ENCODE measurements at regions not wholly inside any gene's neighbourhood (a gene's known extent, or its start where the extent isn't known, plus 50 kb on each side); places are given as distances from the start of the nearest gene placed in this dataset.

DNA sequence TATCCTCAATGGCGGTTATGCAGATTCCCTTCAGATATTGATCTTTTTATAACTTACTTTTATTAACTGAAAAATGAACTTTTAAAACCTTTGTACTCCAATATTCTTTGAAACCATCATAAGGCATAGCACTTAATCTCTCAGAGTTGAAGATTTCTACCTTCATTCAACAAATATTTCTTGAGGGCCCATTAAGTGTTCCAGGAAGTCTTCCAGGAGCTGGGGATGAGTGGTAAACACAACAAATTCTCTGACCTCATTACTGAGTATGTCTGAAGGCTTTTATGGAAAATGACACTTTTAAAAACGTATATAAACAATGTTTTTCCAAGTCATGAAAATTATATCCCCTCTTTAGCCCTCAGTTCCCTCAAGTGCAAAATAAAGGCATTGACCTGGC lies 575.3 kb upstream of the IL12A start:
- Mint-ChIP-seq H3K4me3 (no peak overlapping the region), H3K27me3 (ENCODE audit: low read depth) (no peaks in the 10 kb centered on the region), H3K27ac (no peak overlapping the region)

DNA sequence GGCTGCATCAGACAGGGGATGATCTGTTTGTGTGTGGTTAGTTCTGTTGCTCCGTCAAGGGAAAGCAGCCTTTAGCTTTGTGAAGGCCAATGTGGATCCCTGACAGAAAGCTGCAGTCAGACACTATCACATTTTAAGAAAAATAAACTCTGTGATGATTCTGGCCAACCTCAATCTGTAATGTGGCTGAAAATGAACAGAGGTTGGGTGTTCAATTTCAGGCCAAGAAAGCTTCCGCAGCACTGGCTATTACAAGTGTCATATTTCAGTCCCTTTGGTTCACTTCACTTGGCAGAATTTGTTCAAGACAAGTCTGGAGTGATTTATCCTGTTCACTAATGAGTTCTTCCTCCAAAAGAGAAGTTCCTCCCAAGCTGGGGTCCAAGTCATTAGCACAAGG lies 571.8 kb upstream of the IL12A start:
- Mint-ChIP-seq H3K27me3 (ENCODE audit: low read depth) (no peaks in the 10 kb centered on the region), H3K27ac (no peak overlapping the region), H3K9me3 (no peaks in the 10 kb centered on the region), H3K4me3 (no peak overlapping the region), H3K36me3 (ENCODE audit: low read depth) (no peaks in the 10 kb centered on the region), H3K4me1 (ENCODE audit: low read depth) (no peaks in the 10 kb centered on the region)

More for the DNA sequence above, 575.3 kb upstream of the IL12A start:
- no peaks in the 10 kb centered on the region for H3K4me1 Mint-ChIP-seq (ENCODE audit: low read depth)
- no peaks in the 10 kb centered on the region for H3K36me3 Mint-ChIP-seq (ENCODE audit: low read depth)
- peaks cover 24% of the 10 kb centered on the region for H3K9me3 Mint-ChIP-seq

DNA sequence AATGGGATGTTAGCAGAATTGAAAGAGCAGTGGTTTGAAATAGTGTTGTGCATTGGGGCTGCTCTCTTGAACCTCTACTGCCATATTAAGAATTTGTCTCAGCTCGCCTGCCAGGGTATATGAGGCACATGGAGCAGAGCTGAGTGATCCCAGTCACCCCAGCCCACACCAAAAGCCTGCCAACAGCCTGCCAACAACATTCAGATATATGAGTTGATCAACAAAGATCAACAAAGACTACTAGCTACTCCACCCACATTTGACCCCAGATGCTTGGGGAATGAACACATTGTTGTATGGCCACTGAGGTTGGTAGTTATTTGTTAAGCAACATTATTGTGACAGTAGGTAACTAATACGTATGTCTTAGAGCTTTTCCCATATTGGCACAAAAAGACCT lies 570.9 kb upstream of the IL12A start:
- no peaks in the 10 kb centered on the region for H3K4me1 Mint-ChIP-seq (ENCODE audit: low read depth)
- H3K36me3 Mint-ChIP-seq (ENCODE audit: low read depth), result no peaks in the 10 kb centered on the region
- no peak overlapping the region for H3K27ac Mint-ChIP-seq
- H3K27me3 Mint-ChIP-seq (ENCODE audit: low read depth), result no peaks in the 10 kb centered on the region
- H3K9me3 Mint-ChIP-seq, result peaks cover 4% of the 10 kb centered on the region
- no peak overlapping the region for H3K4me3 Mint-ChIP-seq

DNA sequence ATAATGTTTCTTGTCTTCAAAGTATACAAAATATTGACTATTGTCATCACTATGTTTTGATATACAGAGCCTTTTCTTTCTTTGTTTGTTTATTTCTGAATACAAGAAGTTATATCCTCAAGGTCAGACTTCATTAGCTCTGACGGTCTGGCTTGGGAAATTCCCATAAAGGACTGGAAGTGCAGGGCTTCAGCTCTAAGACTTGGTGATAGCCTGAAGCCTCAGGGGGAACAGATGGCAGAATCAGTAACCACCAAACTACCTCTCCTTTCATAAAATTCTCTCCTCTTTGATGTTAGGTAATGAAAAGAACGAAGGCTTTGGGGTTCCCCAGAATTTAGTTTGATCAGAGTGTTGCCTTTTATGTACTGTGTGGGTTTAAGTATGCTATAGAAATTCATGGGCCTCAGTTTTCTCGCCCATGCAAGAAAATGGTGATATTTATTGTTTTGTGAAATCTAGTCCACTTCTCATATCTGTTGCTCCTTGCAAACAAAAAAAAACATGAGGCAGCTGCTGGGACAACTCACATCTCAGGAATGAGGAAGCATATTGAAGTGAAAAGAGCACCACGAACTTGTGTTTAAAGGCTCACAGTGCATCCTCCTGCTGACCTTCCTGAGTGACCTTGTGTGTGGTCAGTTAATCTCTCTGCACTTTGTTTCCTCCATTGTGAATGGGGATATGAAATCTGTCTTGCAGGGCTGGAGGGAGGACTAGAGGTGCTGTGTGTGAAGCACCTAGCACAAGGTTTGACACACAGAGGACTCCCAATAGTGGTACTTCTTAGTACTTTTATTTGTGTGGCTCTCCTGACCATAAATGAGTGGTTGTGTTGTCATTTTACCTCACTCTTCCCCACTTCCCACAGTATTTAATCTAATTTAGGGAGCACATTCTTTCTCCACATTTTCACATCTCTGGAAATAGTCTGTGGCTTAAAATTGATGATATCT lies 569.8 kb upstream of the IL12A start:
- H3K27ac Mint-ChIP-seq, result no peak overlapping the region
- H3K4me3 Mint-ChIP-seq, result no peak overlapping the region
- H3K9me3 Mint-ChIP-seq, result peaks cover 5% of the 10 kb centered on the region
- no peaks in the 10 kb centered on the region for H3K4me1 Mint-ChIP-seq (ENCODE audit: low read depth)
- H3K36me3 Mint-ChIP-seq (ENCODE audit: low read depth), result no peaks in the 10 kb centered on the region
- H3K27me3 Mint-ChIP-seq (ENCODE audit: low read depth), result no peaks in the 10 kb centered on the region

DNA sequence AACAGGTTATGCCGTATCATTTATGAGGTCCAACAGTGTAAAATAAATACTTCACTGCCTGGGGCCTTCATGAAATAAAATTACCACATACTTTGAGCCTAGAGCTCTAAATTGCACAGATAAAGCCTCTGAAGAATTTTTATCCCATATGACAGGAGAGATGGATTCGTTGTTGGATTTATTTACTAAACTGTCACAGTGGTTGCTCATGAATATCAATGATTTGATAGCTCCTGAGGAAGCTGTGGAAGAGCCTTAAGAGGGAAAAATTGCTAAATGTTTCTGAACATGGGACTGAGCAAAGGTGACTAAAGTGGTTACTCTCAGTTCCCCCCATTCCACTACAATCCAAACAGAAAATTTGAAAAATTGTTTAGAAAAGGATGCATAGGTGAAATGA lies 558.9 kb upstream of the IL12A start:
- no peak overlapping the region for H3K27ac Mint-ChIP-seq

DNA sequence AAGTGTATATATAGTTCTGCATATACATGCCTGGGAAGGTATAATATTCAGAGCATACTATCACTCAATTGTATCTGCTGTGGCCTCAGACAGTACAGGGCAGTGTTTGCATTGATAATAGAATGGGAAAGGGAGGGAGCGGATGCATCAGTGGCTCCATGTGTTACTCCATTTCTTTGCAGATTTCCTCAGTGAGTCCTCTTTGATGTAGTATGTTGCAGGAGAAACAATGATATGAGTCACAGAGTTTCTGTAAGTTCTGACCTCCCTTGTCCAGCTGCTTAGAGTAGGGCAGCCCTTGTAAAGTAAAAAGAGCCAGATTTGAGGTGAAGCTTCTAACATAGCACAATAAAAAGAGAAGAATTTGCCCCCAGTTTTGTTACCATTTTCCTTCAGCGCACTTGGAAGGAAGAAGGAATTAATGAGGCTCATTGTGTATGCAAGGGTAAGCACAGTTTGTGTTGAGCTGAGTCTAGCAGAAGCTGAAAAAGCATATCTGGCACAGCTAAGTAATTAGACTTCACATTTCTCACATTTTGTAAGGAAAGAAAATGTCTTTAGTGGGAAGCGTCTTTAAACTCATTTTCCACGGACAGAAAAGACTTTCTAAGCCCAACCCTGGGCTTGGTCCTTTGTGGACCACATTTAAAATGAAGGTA lies 555.8 kb upstream of the IL12A start:
- no peak overlapping the region for H3K27ac Mint-ChIP-seq

More for the DNA sequence above, 558.9 kb upstream of the IL12A start:
- Mint-ChIP-seq H3K4me1 (ENCODE audit: low read depth) (no peaks in the 10 kb centered on the region), H3K36me3 (ENCODE audit: low read depth) (no peaks in the 10 kb centered on the region), H3K4me3 (no peak overlapping the region), H3K27me3 (ENCODE audit: low read depth) (no peaks in the 10 kb centered on the region), H3K9me3 (no peaks in the 10 kb centered on the region)

DNA sequence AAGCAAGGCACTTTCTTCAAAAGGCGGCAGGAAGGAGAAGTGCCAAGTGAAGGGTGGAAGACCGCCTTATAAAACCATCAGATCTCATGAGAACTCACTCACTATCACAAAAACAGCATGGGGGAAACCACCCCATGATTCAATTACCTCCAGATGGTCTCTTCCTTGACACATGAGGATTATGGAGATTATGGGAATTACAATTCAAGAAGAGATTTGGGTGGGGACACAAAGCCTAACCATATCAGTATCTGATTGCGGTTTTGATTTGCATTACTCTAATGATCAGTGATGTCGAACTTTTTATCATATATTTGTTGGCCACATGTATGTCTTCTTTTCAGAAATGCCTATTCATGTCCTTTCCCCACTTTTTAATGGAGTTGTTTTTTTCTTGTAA lies 549.3 kb upstream of the IL12A start:
- H3K27ac Mint-ChIP-seq, result no peak overlapping the region
- H3K4me1 Mint-ChIP-seq (ENCODE audit: low read depth), result no peaks in the 10 kb centered on the region
- H3K9me3 Mint-ChIP-seq, result peaks cover 8% of the 10 kb centered on the region
- H3K4me3 Mint-ChIP-seq, result no peak overlapping the region
- H3K27me3 Mint-ChIP-seq (ENCODE audit: low read depth), result no peaks in the 10 kb centered on the region
- no peaks in the 10 kb centered on the region for H3K36me3 Mint-ChIP-seq (ENCODE audit: low read depth)

More for the DNA sequence above, 555.8 kb upstream of the IL12A start:
- Mint-ChIP-seq H3K4me3 (no peak overlapping the region), H3K36me3 (ENCODE audit: low read depth) (no peaks in the 10 kb centered on the region), H3K9me3 (no peaks in the 10 kb centered on the region), H3K27me3 (ENCODE audit: low read depth) (no peaks in the 10 kb centered on the region), H3K4me1 (ENCODE audit: low read depth) (no peaks in the 10 kb centered on the region)

DNA sequence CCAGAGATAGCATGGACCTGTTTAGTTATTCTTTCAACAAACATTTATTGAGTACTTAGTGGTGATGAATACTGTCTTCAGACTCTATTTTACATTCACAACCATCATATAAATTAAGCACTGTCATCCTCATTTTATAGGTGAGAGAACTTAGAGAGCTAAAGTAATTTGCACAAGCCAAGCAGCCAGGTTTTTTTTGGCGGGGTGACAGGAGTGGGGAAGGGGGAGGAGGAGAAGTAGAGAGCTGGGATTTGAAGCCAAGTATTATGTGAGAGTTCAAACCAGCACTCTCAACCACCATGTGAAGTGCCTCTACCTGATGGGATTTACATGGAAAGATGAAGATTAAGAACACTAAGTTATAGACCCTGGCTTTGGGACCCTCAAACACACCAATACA lies 547.4 kb upstream of the IL12A start:
- no peak overlapping the region for H3K4me3 Mint-ChIP-seq
- no peaks in the 10 kb centered on the region for H3K27me3 Mint-ChIP-seq (ENCODE audit: low read depth)
- no peak overlapping the region for H3K27ac Mint-ChIP-seq
- no peaks in the 10 kb centered on the region for H3K36me3 Mint-ChIP-seq (ENCODE audit: low read depth)
- peaks cover 10% of the 10 kb centered on the region for H3K9me3 Mint-ChIP-seq
- H3K4me1 Mint-ChIP-seq (ENCODE audit: low read depth), result no peaks in the 10 kb centered on the region

DNA sequence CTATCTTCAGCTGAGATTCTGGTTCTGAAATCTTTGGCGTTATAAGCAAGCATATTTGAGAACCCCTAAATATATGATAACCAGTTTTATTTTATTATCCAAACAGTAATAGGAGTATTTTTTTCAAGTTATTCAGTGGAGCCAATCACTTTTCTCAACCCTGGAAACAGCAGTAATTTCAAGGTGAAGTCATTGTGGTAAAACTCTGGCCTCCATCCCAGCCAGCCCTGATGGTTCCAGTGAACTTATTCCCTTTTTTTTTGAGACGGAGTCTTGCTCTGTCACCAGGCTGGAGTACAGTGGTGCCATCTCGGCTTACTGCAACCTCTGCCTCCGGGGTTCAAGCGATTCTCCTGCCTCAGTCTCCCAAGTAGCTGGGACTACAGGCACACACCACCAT lies 545.4 kb upstream of the IL12A start:
- peaks cover 10% of the 10 kb centered on the region for H3K9me3 Mint-ChIP-seq
- no peak overlapping the region for H3K27ac Mint-ChIP-seq
- H3K36me3 Mint-ChIP-seq (ENCODE audit: low read depth), result no peaks in the 10 kb centered on the region
- no peaks in the 10 kb centered on the region for H3K27me3 Mint-ChIP-seq (ENCODE audit: low read depth)
- no peaks in the 10 kb centered on the region for H3K4me1 Mint-ChIP-seq (ENCODE audit: low read depth)
- H3K4me3 Mint-ChIP-seq, result no peak overlapping the region

DNA sequence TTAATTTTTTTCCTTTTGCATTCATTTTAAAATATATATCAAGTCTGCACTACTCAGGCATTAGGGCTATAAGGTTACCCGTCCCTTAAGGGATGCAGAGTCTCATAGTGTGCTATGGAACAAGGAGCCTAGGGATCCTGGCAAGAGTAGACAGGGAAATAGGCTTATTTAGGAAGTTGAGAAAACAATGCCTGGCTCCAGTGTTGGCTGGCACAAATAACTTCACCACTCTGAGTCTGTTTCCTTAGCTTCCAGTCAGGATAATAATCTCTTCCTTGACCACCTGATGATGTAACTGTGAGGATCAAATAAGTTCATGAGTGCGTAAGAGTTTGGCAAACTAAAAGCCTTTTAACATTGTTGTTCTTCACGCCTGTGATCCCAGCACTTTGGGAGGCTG lies 540.8 kb upstream of the IL12A start:
- H3K4me3 Mint-ChIP-seq, result no peak overlapping the region
- no peaks in the 10 kb centered on the region for H3K4me1 Mint-ChIP-seq (ENCODE audit: low read depth)
- no peak overlapping the region for H3K27ac Mint-ChIP-seq
- no peaks in the 10 kb centered on the region for H3K27me3 Mint-ChIP-seq (ENCODE audit: low read depth)
- peaks cover 6% of the 10 kb centered on the region for H3K9me3 Mint-ChIP-seq
- no peaks in the 10 kb centered on the region for H3K36me3 Mint-ChIP-seq (ENCODE audit: low read depth)

DNA sequence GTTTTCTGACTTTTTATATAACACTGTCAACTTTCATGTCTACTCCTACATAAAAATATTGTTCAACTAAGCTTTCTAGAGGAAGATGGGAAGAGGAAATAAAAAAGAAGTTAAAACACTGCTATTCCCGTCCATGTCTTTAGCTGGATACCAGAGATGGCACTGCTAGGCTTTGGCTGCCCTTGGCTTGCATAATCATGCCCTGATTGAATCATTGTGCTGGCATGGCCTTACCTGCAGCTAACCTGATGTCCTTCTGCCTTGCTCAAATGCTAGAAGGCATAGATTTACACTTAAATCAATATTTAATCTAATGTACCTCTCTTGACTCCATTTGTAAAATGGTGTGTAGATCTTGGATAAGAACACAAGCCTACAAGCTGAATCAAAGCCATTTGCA lies 539.7 kb upstream of the IL12A start:
- Mint-ChIP-seq H3K9me3 (peaks cover 6% of the 10 kb centered on the region), H3K36me3 (ENCODE audit: low read depth) (no peaks in the 10 kb centered on the region), H3K4me3 (no peak overlapping the region)

DNA sequence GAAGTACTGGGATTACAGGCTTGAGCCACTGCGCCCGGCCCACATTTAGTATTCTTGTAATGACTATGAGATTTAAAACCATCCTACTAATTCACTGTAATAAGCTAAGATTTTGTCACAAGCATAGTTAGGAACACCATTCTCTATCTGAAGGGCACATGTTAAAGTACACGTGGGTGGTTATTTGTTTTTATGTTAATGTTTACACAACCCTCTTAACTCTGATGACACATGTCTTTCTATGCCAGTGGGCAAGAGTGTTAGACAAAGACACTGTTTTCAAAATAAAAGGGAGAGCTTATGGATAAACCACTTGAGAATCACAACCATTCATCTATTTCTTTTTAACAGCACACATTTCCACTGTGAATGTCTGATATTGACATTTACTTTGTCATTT lies 537.6 kb upstream of the IL12A start:
- Mint-ChIP-seq H3K4me1 (ENCODE audit: low read depth) (no peaks in the 10 kb centered on the region), H3K27me3 (ENCODE audit: low read depth) (no peaks in the 10 kb centered on the region), H3K36me3 (ENCODE audit: low read depth) (no peaks in the 10 kb centered on the region), H3K9me3 (peaks cover 3% of the 10 kb centered on the region), H3K4me3 (no peak overlapping the region), H3K27ac (no peak overlapping the region)

More for the DNA sequence above, 539.7 kb upstream of the IL12A start:
- no peak overlapping the region for H3K27ac Mint-ChIP-seq
- no peaks in the 10 kb centered on the region for H3K27me3 Mint-ChIP-seq (ENCODE audit: low read depth)
- H3K4me1 Mint-ChIP-seq (ENCODE audit: low read depth), result no peaks in the 10 kb centered on the region

DNA sequence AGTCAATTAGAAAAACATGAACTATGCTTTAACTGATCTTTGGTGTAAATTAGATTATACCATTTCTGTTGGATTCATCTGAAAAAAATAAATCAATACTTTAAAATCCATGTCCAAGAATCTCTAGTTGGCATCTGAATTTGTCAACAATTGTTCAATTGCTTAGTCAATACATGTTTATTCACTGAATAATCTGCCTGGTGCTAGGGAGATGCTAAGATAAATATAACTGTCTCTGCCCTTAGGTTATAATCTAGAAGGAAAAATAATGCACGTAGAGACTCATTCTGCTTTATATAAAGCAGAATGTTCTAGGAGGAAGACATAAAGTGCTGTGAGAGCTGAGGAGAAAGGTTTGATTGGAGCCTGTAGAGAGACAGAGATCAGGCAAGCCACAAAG lies 537.2 kb upstream of the IL12A start:
- Mint-ChIP-seq H3K27ac (no peak overlapping the region), H3K4me1 (ENCODE audit: low read depth) (no peaks in the 10 kb centered on the region), H3K36me3 (ENCODE audit: low read depth) (no peaks in the 10 kb centered on the region), H3K27me3 (ENCODE audit: low read depth) (no peaks in the 10 kb centered on the region), H3K4me3 (no peak overlapping the region), H3K9me3 (peaks cover 3% of the 10 kb centered on the region)

DNA sequence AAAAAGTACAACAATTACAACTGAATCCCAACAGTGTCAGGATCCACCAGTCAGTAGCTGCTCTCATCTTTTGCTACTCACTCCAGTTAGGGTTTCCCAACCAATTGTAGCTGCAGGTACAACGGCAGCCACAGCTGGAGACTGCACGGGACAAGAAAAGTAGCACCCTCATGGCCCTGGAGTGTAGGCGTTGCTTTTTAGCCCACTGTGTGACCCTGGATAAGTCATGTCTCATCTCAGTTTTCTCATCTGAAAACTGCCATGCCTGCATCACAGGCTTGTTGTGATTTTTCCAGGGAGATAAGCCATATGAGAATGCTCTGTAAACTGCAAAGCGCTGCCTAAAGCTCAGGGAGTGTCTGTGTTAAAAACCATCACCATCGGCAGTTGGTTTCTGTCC lies 535.6 kb upstream of the IL12A start:
- no peaks in the 10 kb centered on the region for H3K36me3 Mint-ChIP-seq (ENCODE audit: low read depth)
- H3K27me3 Mint-ChIP-seq (ENCODE audit: low read depth), result no peaks in the 10 kb centered on the region
- no peaks in the 10 kb centered on the region for H3K4me1 Mint-ChIP-seq (ENCODE audit: low read depth)
- no peak overlapping the region for H3K27ac Mint-ChIP-seq
- peaks cover 3% of the 10 kb centered on the region for H3K9me3 Mint-ChIP-seq
- no peak overlapping the region for H3K4me3 Mint-ChIP-seq

DNA sequence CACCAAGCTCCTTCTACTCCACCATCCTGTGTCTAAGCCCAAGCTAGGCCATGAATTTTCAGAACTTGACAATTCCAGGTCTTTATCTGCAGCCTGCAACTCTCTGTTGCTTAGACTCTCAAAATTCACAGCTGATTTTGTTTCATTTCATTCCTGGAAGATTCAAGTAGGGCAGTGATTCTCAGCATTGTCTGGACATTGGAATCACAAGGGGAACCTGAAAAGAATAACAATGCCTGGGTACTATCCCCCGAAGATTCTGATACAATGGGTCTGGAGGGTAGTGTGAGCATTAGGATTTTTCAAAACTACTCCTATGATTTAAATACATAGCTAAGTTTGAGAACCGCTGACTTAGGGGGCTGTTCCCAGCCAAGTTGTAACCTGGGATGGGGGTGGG lies 534.7 kb upstream of the IL12A start:
- Mint-ChIP-seq H3K4me3 (no peak overlapping the region), H3K36me3 (ENCODE audit: low read depth) (no peaks in the 10 kb centered on the region), H3K27me3 (ENCODE audit: low read depth) (no peaks in the 10 kb centered on the region), H3K9me3 (peaks cover 3% of the 10 kb centered on the region), H3K4me1 (ENCODE audit: low read depth) (no peaks in the 10 kb centered on the region), H3K27ac (no peak overlapping the region)

All from T-helper 1 cell treated with Interleukin-12 subunit alpha and Interleukin-12 subunit beta and Interleukin-4 antibody, amounts not matched to agents 30 μg/mL and 1 μg/mL, for 36 hours (primary cell).